Liver (tissue), 8 donors: ENCODE measurements at regions not wholly inside any gene's neighbourhood (a gene's known extent, or its start where the extent isn't known, plus 50 kb on each side); places are given as distances from the start of the nearest gene placed in this dataset.

Source experiments
- DNase-seq: peaks from one replicate; pipeline ENCODE4 v3.0.0-alpha.2; 2017; ENCODE audit warnings: low spot score
- H3K27ac ChIP-seq, 2 donors: one replicate each; pipeline ENCODE4 v1.7.0; 2013; ENCODE audit warnings: inconsistent platforms in 2 of 2, low read length in 2 of 2, control low read depth in 1 of 2, low read depth in 1 of 2, mild to moderate bottlenecking in 1 of 2
- H3K27me3 ChIP-seq, 4 donors: one replicate each; pipeline versions ENCODE4 v1.6.1 to v1.7.0; 2013; ENCODE audit warnings: low read length in 3 of 4, inconsistent platforms in 1 of 4, mild to moderate bottlenecking in 1 of 4, moderate library complexity in 1 of 4; ENCODE audit not compliant: control insufficient read depth in 4 of 4, insufficient read depth in 4 of 4
- H3K36me3 ChIP-seq, 4 donors: one replicate each; pipeline versions ENCODE4 v1.6.1 to v1.7.0; 2013; ENCODE audit warnings: low read length in 3 of 4, mild to moderate bottlenecking in 3 of 4, low read depth in 1 of 4, moderate library complexity in 1 of 4; ENCODE audit not compliant: control insufficient read depth in 4 of 4, insufficient read depth in 3 of 4
- H3K4me1 ChIP-seq, 4 donors: one replicate each; pipeline versions ENCODE4 v1.6.1 to v1.7.0; 2013; ENCODE audit warnings: low read length in 3 of 4, mild to moderate bottlenecking in 3 of 4, moderate library complexity in 1 of 4; ENCODE audit not compliant: control insufficient read depth in 4 of 4, insufficient read depth in 4 of 4
- H3K4me3 ChIP-seq, 3 donors: one replicate each; pipeline versions ENCODE4 v1.6.1 to v1.7.0; 2013; ENCODE audit warnings: low read length in 3 of 3, control low read depth in 1 of 3, low read depth in 1 of 3, mild to moderate bottlenecking in 1 of 3
- H3K9ac ChIP-seq, 2 donors: one replicate each; pipeline ENCODE4 v1.7.0; 2013; ENCODE audit warnings: low read length in 2 of 2, mild to moderate bottlenecking in 2 of 2, moderate library complexity in 2 of 2, control low read depth in 1 of 2, low read depth in 1 of 2
- H3K9me3 ChIP-seq, 4 donors: one replicate each; pipeline versions ENCODE4 v1.6.1 to v1.7.0; 2013; ENCODE audit warnings: low read length in 3 of 4; ENCODE audit not compliant: control insufficient read depth in 4 of 4
- EGR1 ChIP-seq, 2 donors: IDR thresholded peaks; 2 replicates each; pipeline ENCODE4 v1.6.1; 2016 to 2018; ENCODE audit warnings: antibody characterized with exemption in 2 of 2, low read depth in 2 of 2
- FOXA1 ChIP-seq: IDR thresholded peaks from 2 replicates; pipeline ENCODE4 v1.6.1; 2016; ENCODE audit warnings: antibody characterized with exemption
- FOXA2 ChIP-seq: IDR thresholded peaks from 2 replicates; pipeline ENCODE4 v1.6.1; 2016; ENCODE audit warnings: antibody characterized with exemption
- GABPA ChIP-seq, 2 donors: IDR thresholded peaks in 1 of 2; conservative IDR thresholded peaks in 1 of 2; 2 replicates each; pipeline ENCODE4 v1.6.1; 2016; ENCODE audit warnings: antibody characterized with exemption in 2 of 2, mild to moderate bottlenecking in 1 of 2, moderate library complexity in 1 of 2
- HNF4A ChIP-seq, 2 donors: conservative IDR thresholded peaks; 2 replicates each; pipeline ENCODE4 v1.6.1; 2016; ENCODE audit warnings: antibody characterized with exemption in 2 of 2, mild to moderate bottlenecking in 2 of 2
- HNF4G ChIP-seq: IDR thresholded peaks from 2 replicates; pipeline ENCODE4 v1.6.1; 2016; ENCODE audit warnings: antibody characterized with exemption
- JUND ChIP-seq, 2 donors: IDR thresholded peaks; 2 replicates each; pipeline ENCODE4 v1.6.1; 2016; ENCODE audit warnings: antibody characterized with exemption in 2 of 2
- MAX ChIP-seq: IDR thresholded peaks from 2 replicates; pipeline ENCODE4 v1.6.1; 2016; ENCODE audit warnings: antibody characterized with exemption
- NR2F2 ChIP-seq: IDR thresholded peaks from 2 replicates; pipeline ENCODE4 v1.6.1; 2016; ENCODE audit warnings: antibody characterized with exemption
- RAD21 ChIP-seq, 2 donors: IDR thresholded peaks; 2 replicates each; pipeline ENCODE4 v1.6.1; 2016; ENCODE audit warnings: antibody characterized with exemption in 2 of 2, mild to moderate bottlenecking in 2 of 2
- RXRA ChIP-seq, 2 donors: IDR thresholded peaks; 2 replicates each; pipeline ENCODE4 v1.6.1; 2017 to 2018; ENCODE audit warnings: antibody characterized with exemption in 2 of 2, mild to moderate bottlenecking in 1 of 2
- SP1 ChIP-seq: IDR thresholded peaks from 2 replicates; pipeline ENCODE4 v1.6.1; 2018; ENCODE audit warnings: antibody characterized with exemption, mild to moderate bottlenecking
- TAF1 ChIP-seq: conservative IDR thresholded peaks from 2 replicates; pipeline ENCODE4 v1.6.1; 2016; ENCODE audit warnings: antibody characterized with exemption, mild to moderate bottlenecking
- YY1 ChIP-seq: IDR thresholded peaks from 2 replicates; pipeline ENCODE4 v1.6.1; 2016; ENCODE audit warnings: antibody characterized with exemption, mild to moderate bottlenecking
- WGBS: extraction: QIAGEN DNeasy Blood & Tissue Kit; methylation state at CpG from one replicate; pipeline ENCODE4 v1.1.7; 2013; 5-methylcytosine and 5-hydroxymethylcytosine counted together
- TF ChIP-seq, protein P1 (sequence below): IDR thresholded peaks from 2 replicates; pipeline ENCODE4 v1.6.1; 2016; ENCODE audit warnings: antibody characterized with exemption
- TF ChIP-seq, protein P2 (sequence below): fragments of 150-350 bp; IDR thresholded peaks from 2 replicates; pipeline ENCODE4 v1.5.1; 2017; ENCODE audit warnings: improper control_type of control experiment, low read depth, low read length; ENCODE audit not compliant: missing input control
- TF ChIP-seq, protein P3 (sequence below): IDR thresholded peaks from 2 replicates; pipeline ENCODE4 v1.6.1; 2016; ENCODE audit warnings: antibody characterized with exemption, mild to moderate bottlenecking
- donor health status: healthy.
- donor health status: healthy.
- donor health status: healthy.
- donor health status: healthy.
- donor health status: healthy.

DNA sequence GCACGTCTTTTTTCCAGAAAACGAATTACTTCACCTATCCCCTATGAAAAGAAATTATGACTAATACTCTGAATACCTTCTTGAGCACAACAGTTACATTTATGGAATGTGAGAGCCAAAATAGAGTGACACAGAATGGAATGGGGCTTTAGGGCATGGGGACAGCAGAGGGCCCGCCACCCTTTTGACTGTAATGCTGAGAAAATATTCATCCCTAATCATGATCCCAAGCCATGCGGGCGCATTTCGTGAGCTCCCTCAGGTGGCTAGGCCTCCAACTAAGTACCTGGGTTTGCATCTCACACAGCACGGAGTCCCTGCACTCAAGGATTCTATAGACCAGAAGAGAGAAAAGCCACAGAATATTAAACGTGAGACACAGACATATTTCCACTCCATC lies 212.6 kb downstream of the SOD2 start:
- Histone ChIP-seq H3K9ac (no peak overlapping the region), H3K36me3 (no peaks in the 10 kb centered on the region), H3K9me3 (no peaks in the 10 kb centered on the region), H3K27me3 (peaks cover 0 to 3% (median 0%) of the 10 kb centered on the region in 4 donors), H3K4me1 (no peaks in the 10 kb centered on the region), H3K4me3 (no peak overlapping the region), H3K27ac (no peak overlapping the region)
- no peak for TF ChIP-seq HNF4G
- TF ChIP-seq TAF1 = no peak
- TF ChIP-seq FOXA1 = no peak
- no peak for TF ChIP-seq HNF4A (conservative IDR thresholded peaks at IDR 0.05)
- TF ChIP-seq, protein P1, sequence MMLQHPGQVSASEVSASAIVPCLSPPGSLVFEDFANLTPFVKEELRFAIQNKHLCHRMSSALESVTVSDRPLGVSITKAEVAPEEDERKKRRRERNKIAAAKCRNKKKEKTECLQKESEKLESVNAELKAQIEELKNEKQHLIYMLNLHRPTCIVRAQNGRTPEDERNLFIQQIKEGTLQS = no peak
- no peak for TF ChIP-seq EGR1 (IDR thresholded peaks at IDR 0.05; ENCODE audit: low read depth in 2 of 2)
- no peak for TF ChIP-seq GABPA (IDR thresholded peaks at IDR 0.05 in 1 of 2, conservative IDR thresholded peaks at IDR 0.05 in 1 of 2)
- TF ChIP-seq, protein P2, sequence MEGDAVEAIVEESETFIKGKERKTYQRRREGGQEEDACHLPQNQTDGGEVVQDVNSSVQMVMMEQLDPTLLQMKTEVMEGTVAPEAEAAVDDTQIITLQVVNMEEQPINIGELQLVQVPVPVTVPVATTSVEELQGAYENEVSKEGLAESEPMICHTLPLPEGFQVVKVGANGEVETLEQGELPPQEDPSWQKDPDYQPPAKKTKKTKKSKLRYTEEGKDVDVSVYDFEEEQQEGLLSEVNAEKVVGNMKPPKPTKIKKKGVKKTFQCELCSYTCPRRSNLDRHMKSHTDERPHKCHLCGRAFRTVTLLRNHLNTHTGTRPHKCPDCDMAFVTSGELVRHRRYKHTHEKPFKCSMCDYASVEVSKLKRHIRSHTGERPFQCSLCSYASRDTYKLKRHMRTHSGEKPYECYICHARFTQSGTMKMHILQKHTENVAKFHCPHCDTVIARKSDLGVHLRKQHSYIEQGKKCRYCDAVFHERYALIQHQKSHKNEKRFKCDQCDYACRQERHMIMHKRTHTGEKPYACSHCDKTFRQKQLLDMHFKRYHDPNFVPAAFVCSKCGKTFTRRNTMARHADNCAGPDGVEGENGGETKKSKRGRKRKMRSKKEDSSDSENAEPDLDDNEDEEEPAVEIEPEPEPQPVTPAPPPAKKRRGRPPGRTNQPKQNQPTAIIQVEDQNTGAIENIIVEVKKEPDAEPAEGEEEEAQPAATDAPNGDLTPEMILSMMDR = no peak
- no peak for TF ChIP-seq RAD21 (IDR thresholded peaks at IDR 0.05)
- DNase-seq = no peak
- WGBS = 78% methylated on average over 8 of the region's 8 CpGs

- Histone ChIP-seq H3K27me3 (peaks cover 0 to 3% (median 0%) of the 10 kb centered on the region in 4 donors), H3K27ac (no peak overlapping the region), H3K9ac (no peak overlapping the region), H3K4me3 (no peak overlapping the region), H3K4me1 (no peaks in the 10 kb centered on the region), H3K36me3 (no peaks in the 10 kb centered on the region), H3K9me3 (no peaks in the 10 kb centered on the region)
- no peak for TF ChIP-seq RXRA (IDR thresholded peaks at IDR 0.05)
- no peak for TF ChIP-seq FOXA1
- TF ChIP-seq HNF4G = no peak
- TF ChIP-seq NR2F2 = no peak
- no peak for TF ChIP-seq GABPA (IDR thresholded peaks at IDR 0.05 in 1 of 2, conservative IDR thresholded peaks at IDR 0.05 in 1 of 2)
- no peak for TF ChIP-seq MAX
- no peak for TF ChIP-seq JUND (IDR thresholded peaks at IDR 0.05)
- no peak for TF ChIP-seq FOXA2
- TF ChIP-seq HNF4A (conservative IDR thresholded peaks at IDR 0.05) = no peak
- TF ChIP-seq, protein P2 = no peak
- TF ChIP-seq YY1 = no peak
- TF ChIP-seq TAF1 = no peak
- no peak for TF ChIP-seq RAD21 (IDR thresholded peaks at IDR 0.05)
- no peak for TF ChIP-seq EGR1 (IDR thresholded peaks at IDR 0.05; ENCODE audit: low read depth in 2 of 2)
- TF ChIP-seq, protein P3, sequence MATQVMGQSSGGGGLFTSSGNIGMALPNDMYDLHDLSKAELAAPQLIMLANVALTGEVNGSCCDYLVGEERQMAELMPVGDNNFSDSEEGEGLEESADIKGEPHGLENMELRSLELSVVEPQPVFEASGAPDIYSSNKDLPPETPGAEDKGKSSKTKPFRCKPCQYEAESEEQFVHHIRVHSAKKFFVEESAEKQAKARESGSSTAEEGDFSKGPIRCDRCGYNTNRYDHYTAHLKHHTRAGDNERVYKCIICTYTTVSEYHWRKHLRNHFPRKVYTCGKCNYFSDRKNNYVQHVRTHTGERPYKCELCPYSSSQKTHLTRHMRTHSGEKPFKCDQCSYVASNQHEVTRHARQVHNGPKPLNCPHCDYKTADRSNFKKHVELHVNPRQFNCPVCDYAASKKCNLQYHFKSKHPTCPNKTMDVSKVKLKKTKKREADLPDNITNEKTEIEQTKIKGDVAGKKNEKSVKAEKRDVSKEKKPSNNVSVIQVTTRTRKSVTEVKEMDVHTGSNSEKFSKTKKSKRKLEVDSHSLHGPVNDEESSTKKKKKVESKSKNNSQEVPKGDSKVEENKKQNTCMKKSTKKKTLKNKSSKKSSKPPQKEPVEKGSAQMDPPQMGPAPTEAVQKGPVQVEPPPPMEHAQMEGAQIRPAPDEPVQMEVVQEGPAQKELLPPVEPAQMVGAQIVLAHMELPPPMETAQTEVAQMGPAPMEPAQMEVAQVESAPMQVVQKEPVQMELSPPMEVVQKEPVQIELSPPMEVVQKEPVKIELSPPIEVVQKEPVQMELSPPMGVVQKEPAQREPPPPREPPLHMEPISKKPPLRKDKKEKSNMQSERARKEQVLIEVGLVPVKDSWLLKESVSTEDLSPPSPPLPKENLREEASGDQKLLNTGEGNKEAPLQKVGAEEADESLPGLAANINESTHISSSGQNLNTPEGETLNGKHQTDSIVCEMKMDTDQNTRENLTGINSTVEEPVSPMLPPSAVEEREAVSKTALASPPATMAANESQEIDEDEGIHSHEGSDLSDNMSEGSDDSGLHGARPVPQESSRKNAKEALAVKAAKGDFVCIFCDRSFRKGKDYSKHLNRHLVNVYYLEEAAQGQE = no peak
- TF ChIP-seq SP1 = no peak
- TF ChIP-seq, protein P1 = no peak
- no peak for DNase-seq
Observed at GRCh38 chr6:159479146-159479545, 213.9 kb downstream of the SOD2 start.
